ENCODE measurements at regions not wholly inside any gene's neighbourhood (a gene's known extent, or its start where the extent isn't known, plus 50 kb on each side); places are given as distances from the start of the nearest gene placed in this dataset.

DNA sequence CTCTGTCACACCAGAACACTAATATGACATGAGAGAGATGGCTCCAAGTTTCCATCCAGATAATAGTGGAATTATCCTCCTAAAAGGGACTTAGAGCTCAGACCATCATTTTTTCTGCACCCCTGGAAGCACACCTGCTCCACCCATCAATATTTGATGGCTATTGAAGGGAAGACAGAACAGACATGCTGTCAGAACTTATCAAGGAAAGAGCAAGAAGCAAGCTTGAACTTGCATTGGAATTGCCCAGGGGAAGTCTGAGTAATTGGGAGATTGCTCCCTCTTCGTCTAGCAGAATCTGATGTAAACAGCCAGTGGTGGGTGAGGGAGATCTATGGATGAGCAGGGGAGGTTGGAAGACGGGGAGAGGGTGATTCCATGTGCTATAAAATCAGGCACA is 874.4 kb upstream of the TENM4 start:
- no peak for TF ChIP-seq EZH2 (IDR thresholded peaks at IDR 0.05; ENCODE audit: borderline replicate concordance, low read length)
- TF ChIP-seq, protein P1, sequence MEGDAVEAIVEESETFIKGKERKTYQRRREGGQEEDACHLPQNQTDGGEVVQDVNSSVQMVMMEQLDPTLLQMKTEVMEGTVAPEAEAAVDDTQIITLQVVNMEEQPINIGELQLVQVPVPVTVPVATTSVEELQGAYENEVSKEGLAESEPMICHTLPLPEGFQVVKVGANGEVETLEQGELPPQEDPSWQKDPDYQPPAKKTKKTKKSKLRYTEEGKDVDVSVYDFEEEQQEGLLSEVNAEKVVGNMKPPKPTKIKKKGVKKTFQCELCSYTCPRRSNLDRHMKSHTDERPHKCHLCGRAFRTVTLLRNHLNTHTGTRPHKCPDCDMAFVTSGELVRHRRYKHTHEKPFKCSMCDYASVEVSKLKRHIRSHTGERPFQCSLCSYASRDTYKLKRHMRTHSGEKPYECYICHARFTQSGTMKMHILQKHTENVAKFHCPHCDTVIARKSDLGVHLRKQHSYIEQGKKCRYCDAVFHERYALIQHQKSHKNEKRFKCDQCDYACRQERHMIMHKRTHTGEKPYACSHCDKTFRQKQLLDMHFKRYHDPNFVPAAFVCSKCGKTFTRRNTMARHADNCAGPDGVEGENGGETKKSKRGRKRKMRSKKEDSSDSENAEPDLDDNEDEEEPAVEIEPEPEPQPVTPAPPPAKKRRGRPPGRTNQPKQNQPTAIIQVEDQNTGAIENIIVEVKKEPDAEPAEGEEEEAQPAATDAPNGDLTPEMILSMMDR (conservative IDR thresholded peaks at IDR 0.05 in 1 of 2, IDR thresholded peaks at IDR 0.05 in 1 of 2; ENCODE audit: extremely low read depth in 1 of 2, insufficient read depth in 1 of 2, low read depth in 1 of 2, low read length in 2 of 2) = no peak

Measured in mammary epithelial cell (primary cell).